H9 (cell line): ENCODE measurements at regions not wholly inside any gene's neighbourhood (a gene's known extent, or its start where the extent isn't known, plus 50 kb on each side); places are given as distances from the start of the nearest gene placed in this dataset.

ENCODE experiments used
- DNase-seq: peaks from one replicate; pipeline ENCODE4 v3.0.0-alpha.2; 2017
- H2AFZ ChIP-seq: one replicate; pipeline ENCODE4 v1.6.1; 2013; ENCODE audit warnings: mild to moderate bottlenecking, low read length, control low read depth, moderate library complexity
- H2AK5ac ChIP-seq: 2 replicates; pipeline ENCODE4 v1.6.1; 2013; ENCODE audit warnings: low read length, control low read depth, mixed read lengths; ENCODE audit not compliant: insufficient read length
- H2BK120ac ChIP-seq: one replicate; pipeline ENCODE4 v1.6.1; 2013; ENCODE audit warnings: low read depth, mild to moderate bottlenecking, low read length, control low read depth, inconsistent platforms; ENCODE audit not compliant: poor library complexity, severe bottlenecking
- H2BK12ac ChIP-seq: 2 replicates; pipeline ENCODE4 v1.6.1; 2013; ENCODE audit warnings: low read length, control low read depth, mixed read lengths, low read depth; ENCODE audit not compliant: insufficient read length
- H2BK15ac ChIP-seq: 2 replicates; pipeline ENCODE4 v1.6.1; 2013; ENCODE audit warnings: low read depth, low read length, control low read depth
- H2BK20ac ChIP-seq: one replicate; pipeline ENCODE4 v1.6.1; 2013; ENCODE audit warnings: low read depth, mild to moderate bottlenecking, low read length, control low read depth, inconsistent platforms; ENCODE audit not compliant: poor library complexity, severe bottlenecking
- H2BK5ac ChIP-seq: 2 replicates; pipeline ENCODE4 v1.6.1; 2013; ENCODE audit warnings: low read length, control low read depth, mixed read lengths; ENCODE audit not compliant: insufficient read length
- H3K14ac ChIP-seq: 2 replicates; pipeline ENCODE4 v1.6.1; 2013; ENCODE audit warnings: low read length, control low read depth; ENCODE audit not compliant: insufficient read depth
- H3K18ac ChIP-seq: 2 replicates; pipeline ENCODE4 v1.6.1; 2013; ENCODE audit warnings: low read depth, mild to moderate bottlenecking, mixed read lengths, low read length, control low read depth; ENCODE audit not compliant: insufficient read length
- H3K23ac ChIP-seq: 2 replicates; pipeline ENCODE4 v1.6.1; 2013; ENCODE audit warnings: low read length, control low read depth, mixed read lengths, low read depth; ENCODE audit not compliant: insufficient read length
- H3K23me2 ChIP-seq: 2 replicates; pipeline ENCODE4 v1.6.1; 2013; ENCODE audit warnings: low read depth, mild to moderate bottlenecking, mixed read lengths, low read length, control low read depth; ENCODE audit not compliant: insufficient read length, poor library complexity, severe bottlenecking
- H3K27ac ChIP-seq: 2 replicates; pipeline ENCODE4 v1.5.1; 2013; ENCODE audit warnings: low read length, control low read depth, mixed read lengths, low read depth; ENCODE audit not compliant: insufficient read length
- H3K27me3 ChIP-seq: 2 replicates; pipeline ENCODE4 v1.6.1; 2013; ENCODE audit warnings: low read length, control low read depth, inconsistent platforms; ENCODE audit not compliant: insufficient read depth
- H3K4ac ChIP-seq: 2 replicates; pipeline ENCODE4 v1.6.1; 2013; ENCODE audit warnings: low read depth, mild to moderate bottlenecking, control low read depth, inconsistent platforms, low read length, moderate library complexity
- H3K4me1 ChIP-seq: 2 replicates; pipeline ENCODE4 v1.6.1; 2013; ENCODE audit warnings: low read length, control low read depth, inconsistent platforms; ENCODE audit not compliant: insufficient read depth
- H3K4me2 ChIP-seq: 2 replicates; pipeline ENCODE4 v1.6.1; 2013; ENCODE audit warnings: low read length, control low read depth, mixed read lengths; ENCODE audit not compliant: insufficient read length, insufficient read depth
- H3K56ac ChIP-seq: 2 replicates; pipeline ENCODE4 v1.6.1; 2013; ENCODE audit warnings: low read depth, mild to moderate bottlenecking, mixed read lengths, low read length, control low read depth; ENCODE audit not compliant: insufficient read length
- H3K79me1 ChIP-seq: 2 replicates; pipeline ENCODE4 v1.6.1; 2013; ENCODE audit warnings: low read depth, mild to moderate bottlenecking, moderate library complexity, low read length, control low read depth, inconsistent platforms; ENCODE audit not compliant: insufficient read depth, poor library complexity, severe bottlenecking
- H3K79me2 ChIP-seq: 2 replicates; pipeline ENCODE4 v1.6.1; 2013; ENCODE audit warnings: low read length, control low read depth, inconsistent platforms; ENCODE audit not compliant: insufficient read depth
- H3K9ac ChIP-seq: 2 replicates; pipeline ENCODE4 v1.6.1; 2013; ENCODE audit warnings: low read length, control low read depth, mixed read lengths; ENCODE audit not compliant: insufficient read length; ENCODE audit errors: extremely low read depth
- H3K9me3 ChIP-seq: one replicate; pipeline ENCODE4 v1.6.1; 2013; ENCODE audit warnings: low read depth, low read length, inconsistent platforms; ENCODE audit not compliant: control insufficient read depth
- H3T11ph ChIP-seq: one replicate; pipeline ENCODE4 v1.6.1; 2013; ENCODE audit warnings: mild to moderate bottlenecking, low read length, control low read depth, inconsistent platforms
- H4K20me1 ChIP-seq: one replicate; pipeline ENCODE4 v1.6.1; 2013; ENCODE audit not compliant: control insufficient read depth, insufficient read length, insufficient read depth
- H4K5ac ChIP-seq: 2 replicates; pipeline ENCODE4 v1.6.1; 2013; ENCODE audit warnings: low read depth, mild to moderate bottlenecking, mixed read lengths, low read length, control low read depth; ENCODE audit not compliant: insufficient read length
- H4K8ac ChIP-seq: replicated peaks from 2 replicates; pipeline ENCODE4 v1.6.1; 2013; ENCODE audit warnings: low read length, control low read depth, mixed read lengths, low read depth; ENCODE audit not compliant: insufficient read length
- H4K91ac ChIP-seq: 2 replicates; pipeline ENCODE4 v1.6.1; 2013; ENCODE audit warnings: low read depth, mild to moderate bottlenecking, moderate library complexity, mixed read lengths, low read length, control low read depth; ENCODE audit not compliant: insufficient read length
- H3K27ac Mint-ChIP-seq, 3 experiments: 2 replicates in 2 of 3; 3 replicates in 1 of 3; pipeline ENCODE4 v1.8.0; 2020 to 2021; ENCODE audit warnings: mixed read lengths in 3 of 3, mild to moderate bottlenecking in 1 of 3, moderate library complexity in 1 of 3
- H3K27me3 Mint-ChIP-seq: 2 replicates; pipeline ENCODE4 v1.8.0; 2021; ENCODE audit warnings: low read depth, mild to moderate bottlenecking, moderate library complexity, mixed read lengths
- H3K36me3 Mint-ChIP-seq, 3 experiments: 2 replicates in 2 of 3; 3 replicates in 1 of 3; pipeline ENCODE4 v1.8.0; 2020 to 2021; ENCODE audit warnings: low read depth in 3 of 3, mixed read lengths in 3 of 3; ENCODE audit not compliant: insufficient read depth in 1 of 3
- H3K4me1 Mint-ChIP-seq, 2 experiments: 2 replicates each; pipeline ENCODE4 v1.8.0; 2020; ENCODE audit warnings: mixed read lengths in 2 of 2
- H3K4me3 Mint-ChIP-seq, 2 experiments: 2 replicates in 1 of 2; 3 replicates in 1 of 2; pipeline ENCODE4 v1.8.0; 2020 to 2021; ENCODE audit warnings: mild to moderate bottlenecking in 2 of 2, mixed read lengths in 2 of 2, moderate library complexity in 1 of 2
- H3K9me3 Mint-ChIP-seq, 2 experiments: 2 replicates in 1 of 2; 3 replicates in 1 of 2; pipeline ENCODE4 v1.8.0; 2020; ENCODE audit warnings: mild to moderate bottlenecking in 2 of 2, mixed read lengths in 2 of 2, moderate library complexity in 1 of 2
- CTCF ChIP-seq: fragments of 200-600 bp; sonication (generic); conservative IDR thresholded peaks from 3 replicates; pipeline ENCODE4 v1.8.0; 2021; ENCODE audit warnings: antibody characterized with exemption, mild to moderate bottlenecking

DNA sequence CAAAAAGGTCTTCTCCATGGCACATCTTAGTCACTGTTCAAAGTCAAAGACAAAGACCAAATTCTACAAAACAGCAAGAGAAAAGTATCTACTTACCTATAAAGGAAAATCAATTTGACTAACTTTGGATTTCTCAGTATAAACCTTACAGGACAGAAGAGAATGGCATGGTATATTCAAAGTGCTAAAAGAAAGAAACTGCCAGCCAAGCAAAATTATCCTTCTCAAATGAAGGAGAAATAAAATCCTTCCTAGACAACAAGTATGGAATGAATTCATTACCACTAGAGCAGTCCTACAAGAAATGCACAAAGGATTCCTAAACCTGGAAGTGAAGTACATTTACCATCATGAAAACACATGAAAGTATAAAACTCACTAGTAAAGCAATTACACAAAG, 235.5 kb downstream of the STK31 start:
- Mint-ChIP-seq H3K9me3 (peaks cover 43 to 46% of the 10 kb centered on the region in 2 experiments), H3K4me3 (no peak overlapping the region), H3K27ac (no peak overlapping the region), H3K27me3 (peaks cover 2% of the 10 kb centered on the region), H3K4me1 (peaks cover 3% of the 10 kb centered on the region in 2 experiments; a peak in 1 of 4 replicates), H3K36me3 (peaks cover 6 to 41% (median 17%) of the 10 kb centered on the region in 3 experiments)
- Histone ChIP-seq H3K18ac (no peak overlapping the region), H2BK5ac (no peak overlapping the region), H3T11ph (no peak overlapping the region), H2BK15ac (no peak overlapping the region), H3K79me2 (no peaks in the 10 kb centered on the region), H2BK20ac (no peak overlapping the region), H3K79me1 (no peaks in the 10 kb centered on the region), H2BK120ac (no peak overlapping the region), H2AK5ac (no peak overlapping the region), H4K8ac (no peak overlapping the region), H3K27ac (no peak overlapping the region), H3K56ac (no peak overlapping the region), H3K4ac (no peak overlapping the region), H4K5ac (no peak overlapping the region), H3K27me3 (no peaks in the 10 kb centered on the region), H3K23me2 (no peaks in the 10 kb centered on the region), H3K23ac (no peak overlapping the region), H4K91ac (no peak overlapping the region), H2BK12ac (no peak overlapping the region), H3K4me2 (no peak overlapping the region), H2AFZ (no peak overlapping the region), H3K9me3 (no peaks in the 10 kb centered on the region), H3K9ac (no peak overlapping the region), H3K4me1 (no peaks in the 10 kb centered on the region), H4K20me1 (no peaks in the 10 kb centered on the region), H3K14ac (no peak overlapping the region)
- TF ChIP-seq CTCF: no peak
- DNase-seq: no peak
